Left colon (tissue), 2 donors: ENCODE measurements at regions not wholly inside any gene's neighbourhood (a gene's known extent, or its start where the extent isn't known, plus 50 kb on each side); places are given as distances from the start of the nearest gene placed in this dataset.
"Not testable (repeated sequence)": the region's sequence is repeated elsewhere in the genome, so short reads cannot be mapped to it uniquely, and the experiment has no call there.

Experiments used
- ATAC-seq: fragments of 200-7000 bp; cut with Tn5 transposase; one replicate; pipeline ENCODE4 v1.9.1; 2020; ENCODE audit warnings: mild to moderate bottlenecking, moderate library complexity
- DNase-seq, 2 donors: peaks; one replicate each; pipeline ENCODE4 v3.0.0-alpha.2; 2020
- intact Hi-C, 2 donors: fragments of 100-400 bp; cut with DNase I in 1 of 2; cut with micrococcal nuclease in 1 of 2; formaldehyde crosslinking; loops; one replicate each; pipeline versions ENCODE4 v1.11.2 to v1.14.0; 2022; cut with DNase I, micrococcal nuclease
- donor health status: DM: no; HTN: no; CAD: no.
- donor health status: DM: yes; HTN: yes; CAD: no.

DNA sequence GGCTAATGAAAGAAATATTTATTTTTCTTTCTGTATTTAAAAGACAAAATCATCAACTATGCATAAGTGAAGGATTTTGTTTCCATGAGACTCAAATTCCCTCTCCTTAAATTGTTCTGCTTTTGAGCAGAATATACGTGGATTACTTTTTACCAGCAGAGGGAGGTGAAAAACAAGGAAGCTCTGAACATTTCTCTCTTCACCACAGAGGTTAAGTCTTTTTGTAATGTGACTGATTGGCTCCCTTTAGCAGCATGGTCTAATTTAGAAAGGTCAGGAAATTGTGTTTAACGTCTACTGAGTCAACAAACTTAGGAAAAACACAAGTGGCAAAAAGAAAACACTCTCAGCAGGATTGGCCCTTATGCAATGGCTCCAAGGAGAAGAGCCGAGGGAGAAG, 55.1 kb upstream of the F9 start:
- intact Hi-C loops = no loop called here
- ATAC-seq (no peak), DNase-seq (no peak)

DNA sequence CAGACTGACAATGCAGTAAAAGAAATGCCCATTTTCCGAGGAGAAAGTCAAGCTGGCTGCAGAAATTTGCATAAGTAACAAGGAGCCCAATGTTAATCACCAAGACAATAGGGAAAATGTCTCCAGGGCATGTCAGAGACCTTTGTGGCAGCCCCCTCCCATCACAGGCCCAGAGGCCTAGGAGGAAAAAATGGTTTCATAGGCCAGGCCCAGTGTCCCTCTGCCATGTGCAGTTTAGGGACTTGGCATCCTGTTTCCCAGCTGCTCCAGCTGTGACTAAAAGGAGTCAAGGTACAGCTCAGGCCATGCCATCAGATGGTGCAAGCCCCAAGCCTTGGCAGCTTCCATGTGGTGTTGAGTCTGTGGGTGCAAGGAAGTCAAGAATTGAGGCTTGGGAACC, 68.6 kb upstream of the F9 start:
- ATAC-seq, intact Hi-C loops, DNase-seq: not testable (repeated sequence)

DNA sequence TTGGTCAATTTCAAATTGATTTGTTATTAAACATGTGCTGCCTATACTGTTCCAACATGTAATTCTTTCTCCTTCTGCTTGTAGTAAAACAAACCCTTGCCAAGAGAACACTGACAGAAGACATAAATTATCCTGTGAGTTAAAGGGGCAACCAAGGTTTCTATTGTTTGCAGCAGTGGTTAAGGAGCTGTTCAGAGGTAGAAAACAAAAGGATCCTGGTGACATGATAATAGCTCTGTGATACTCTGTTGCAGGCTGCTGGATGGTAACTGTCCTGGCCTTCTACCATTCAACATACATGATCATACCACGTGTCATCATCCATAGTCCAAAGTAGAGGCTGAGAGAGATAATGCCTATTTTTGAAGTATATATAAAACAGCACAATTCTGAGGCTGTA, 75.8 kb upstream of the F9 start:
- intact Hi-C loops = no loop called here
- ATAC-seq (no peak), DNase-seq (no peak)

DNA sequence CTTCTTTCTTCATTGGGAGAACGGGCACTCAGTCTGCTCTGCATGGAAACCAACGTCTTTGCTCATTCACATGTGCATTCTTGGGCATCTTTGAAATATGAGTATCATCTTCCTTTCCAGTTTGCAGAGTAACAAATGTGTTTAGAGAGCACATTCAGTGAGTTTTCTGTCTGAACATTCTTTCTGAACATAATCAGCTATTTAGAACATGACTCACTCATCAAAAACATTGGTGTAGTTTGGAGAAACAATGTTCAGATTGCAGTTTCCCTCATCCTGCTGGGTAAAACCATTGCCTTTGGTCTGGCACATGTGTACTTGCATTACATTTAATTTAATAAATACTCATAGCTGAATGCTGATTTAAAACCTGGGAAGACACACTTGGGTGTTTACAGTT, 81.5 kb upstream of the F9 start:
- DNase-seq (no peak), ATAC-seq (no peak)
- intact Hi-C loops = no loop called here

DNA sequence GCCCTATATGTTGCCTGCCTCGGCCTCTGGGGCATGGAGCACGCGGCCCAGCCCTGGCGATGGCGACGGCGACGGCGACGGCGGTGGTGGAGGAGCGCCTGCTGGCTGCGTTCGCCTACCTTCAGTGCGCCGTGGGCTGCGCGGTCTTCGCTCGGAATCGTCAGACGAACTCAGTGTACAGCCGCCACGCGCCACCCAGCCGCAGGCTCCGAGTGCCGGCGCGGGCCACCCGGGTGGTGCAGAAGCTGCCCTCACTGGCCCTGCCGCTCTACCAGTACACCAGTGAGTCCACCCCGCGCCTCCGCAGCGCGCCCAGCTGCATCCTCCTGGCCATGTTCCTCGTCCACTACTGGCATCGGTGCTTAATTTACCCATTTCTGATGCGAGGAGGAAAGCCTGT, 83.7 kb upstream of the F9 start:
- intact Hi-C loops = no loop called here
- no peak for DNase-seq
- ATAC-seq = no peak

DNA sequence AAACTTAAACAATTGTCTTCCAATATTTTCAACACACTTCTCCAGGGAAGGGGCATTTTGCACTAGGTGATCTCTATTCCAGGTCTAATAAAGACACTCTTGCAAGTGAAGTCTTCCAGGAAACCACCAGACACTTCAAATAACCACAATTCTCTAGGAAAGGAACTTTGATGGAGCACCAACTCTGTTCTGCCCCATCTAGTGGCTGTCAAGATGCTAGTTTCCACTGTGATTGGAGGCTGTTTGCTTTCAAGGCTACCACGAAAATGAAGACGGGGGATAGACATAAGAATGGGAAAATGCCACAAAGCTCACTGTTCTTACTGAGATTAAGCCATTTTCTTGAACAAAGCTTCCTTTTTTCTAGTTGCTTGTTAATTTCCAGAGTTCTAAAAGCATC, 100.6 kb upstream of the F9 start:
- intact Hi-C loops = no loop called here
- ATAC-seq (no peak), DNase-seq (no peak)

DNA sequence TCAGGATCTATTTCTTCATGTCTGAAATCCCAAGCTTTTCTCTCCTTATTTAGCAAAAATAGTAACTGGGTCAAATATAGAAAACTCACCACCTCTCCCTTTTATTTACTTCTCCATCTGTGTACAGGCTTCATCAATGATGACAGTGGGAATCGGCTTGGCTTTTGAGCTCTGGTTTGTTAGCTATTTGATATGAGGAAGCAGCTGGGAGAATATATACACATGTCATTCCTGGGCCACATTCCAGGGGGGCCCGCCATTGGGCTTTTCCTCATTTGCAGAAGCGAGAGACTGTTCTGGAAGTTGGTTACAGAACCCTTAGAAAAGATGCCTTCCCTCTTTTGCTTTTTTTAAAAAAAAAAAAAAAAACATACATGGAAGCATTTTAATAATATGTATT, 107.4 kb upstream of the F9 start:
- DNase-seq (no peak), ATAC-seq (no peak)
- intact Hi-C loops = no loop called here

DNA sequence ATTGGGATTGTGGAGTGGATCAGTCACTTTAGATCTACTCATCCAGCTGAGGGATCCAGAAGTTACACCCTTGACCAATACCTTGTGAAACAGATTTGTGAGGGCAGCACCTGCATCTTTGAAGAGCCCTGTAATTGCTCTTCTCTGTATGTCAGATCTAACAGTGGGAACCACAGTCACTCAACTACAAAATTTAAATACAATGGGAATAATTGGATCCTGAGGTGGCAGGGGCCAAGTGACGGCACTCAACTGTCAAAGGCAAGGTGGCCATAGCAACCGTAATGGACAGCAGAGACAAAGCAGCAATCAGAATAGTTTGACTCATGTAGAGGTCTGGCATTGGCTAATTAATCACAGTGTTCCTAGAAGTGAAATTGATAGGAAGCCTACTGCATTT, 132.3 kb upstream of the F9 start:
- ATAC-seq, intact Hi-C loops, DNase-seq: not testable (repeated sequence)

DNA sequence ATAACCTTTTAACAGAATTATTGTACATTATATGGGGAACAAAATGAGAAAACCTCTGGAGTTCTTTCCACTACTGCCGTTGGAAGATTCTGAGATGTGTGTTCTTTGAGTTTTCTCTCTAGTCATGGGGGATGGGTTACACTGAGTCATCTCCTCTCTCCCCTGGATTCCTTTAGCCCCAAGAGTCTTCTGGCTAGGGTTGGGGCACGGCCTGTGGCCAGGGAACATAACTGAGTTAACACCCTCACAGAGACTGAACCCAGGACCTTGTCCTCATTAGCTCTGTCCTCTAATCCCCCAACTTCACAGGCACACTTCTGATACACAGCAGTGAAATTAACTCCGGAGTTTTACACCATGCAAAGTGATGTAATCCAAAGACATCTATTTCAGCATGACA, 142.3 kb upstream of the F9 start:
- DNase-seq (no peak), ATAC-seq (no peak)
- intact Hi-C loops = no loop called here

DNA sequence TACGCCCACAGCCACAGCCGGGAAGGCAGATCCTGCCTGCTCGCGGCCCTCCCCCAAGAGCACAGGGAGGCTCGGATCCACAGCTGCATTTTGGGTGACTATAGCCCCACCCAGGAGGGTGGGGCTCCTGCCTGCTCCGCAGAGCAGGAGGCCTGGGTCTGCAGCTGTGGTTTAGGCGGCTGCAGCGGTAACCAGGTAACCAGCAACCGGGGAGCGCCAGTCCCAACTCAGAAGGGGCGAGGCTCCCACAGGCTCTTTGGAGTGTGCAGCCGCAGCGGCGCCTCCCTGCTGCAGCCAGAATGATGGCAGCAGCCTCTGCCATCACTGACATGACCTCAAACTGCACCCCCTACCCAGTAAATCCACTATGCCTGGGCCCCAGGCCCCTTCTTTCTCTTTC, 148.0 kb upstream of the F9 start:
- DNase-seq (no peak), ATAC-seq (no peak)
- intact Hi-C loops = no loop called here

DNA sequence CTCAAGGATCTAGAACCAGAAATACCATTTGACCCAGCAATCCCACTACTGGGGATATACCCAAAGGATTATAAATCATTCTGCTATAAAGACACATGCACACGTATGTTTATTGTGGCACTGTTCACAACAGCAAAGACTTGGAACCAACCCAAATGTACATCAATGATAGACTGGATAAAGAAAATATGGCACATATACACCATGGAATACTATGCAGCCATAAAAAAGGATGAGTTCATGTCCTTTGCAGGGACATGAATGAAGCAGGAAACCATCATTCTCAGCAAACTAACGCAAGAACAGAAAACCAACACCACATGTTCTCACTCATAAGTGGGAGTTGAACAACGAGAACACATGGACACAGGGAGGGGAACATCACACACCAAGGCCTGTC, 154.0 kb upstream of the F9 start:
- DNase-seq, intact Hi-C loops, ATAC-seq: not testable (repeated sequence)

DNA sequence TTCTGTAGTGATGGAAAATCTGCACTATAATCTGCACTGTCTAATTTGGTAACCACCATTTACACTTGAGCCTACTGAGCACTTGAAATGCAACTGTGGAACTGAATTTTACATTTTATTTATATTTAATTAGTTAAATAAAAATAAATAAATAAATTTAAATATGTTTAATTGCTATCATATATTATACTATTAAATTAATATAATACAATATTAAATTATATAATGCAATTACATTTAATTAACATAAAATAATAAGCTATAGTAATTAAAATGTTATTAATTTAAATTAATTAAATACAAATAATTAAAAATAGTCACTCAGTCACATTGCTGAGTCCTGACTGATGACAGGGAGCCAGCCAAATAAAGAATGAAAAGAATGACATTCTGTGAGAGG, 170.2 kb upstream of the F9 start:
- no peak for DNase-seq
- intact Hi-C loops = no loop called here
- no peak for ATAC-seq

DNA sequence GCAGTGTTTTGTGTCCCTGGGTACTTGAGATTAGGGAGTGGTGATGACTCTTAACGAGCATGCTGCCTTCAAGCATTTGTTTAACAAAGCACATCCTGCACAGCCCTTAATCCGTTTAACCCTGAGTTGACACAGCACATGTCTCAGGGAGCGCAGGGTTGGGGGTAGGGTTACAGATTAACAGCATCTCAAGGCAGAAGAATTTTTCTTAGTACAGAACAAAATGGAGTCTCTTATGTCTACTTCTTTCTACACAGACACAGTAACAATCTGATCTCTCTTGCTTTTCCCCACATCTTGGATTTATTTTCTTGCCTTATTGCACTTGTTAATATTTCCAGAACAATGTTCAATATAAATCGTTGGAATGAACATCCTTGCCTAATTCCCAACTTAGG, 187.9 kb upstream of the F9 start:
- ATAC-seq, intact Hi-C loops, DNase-seq: not testable (repeated sequence)

DNA sequence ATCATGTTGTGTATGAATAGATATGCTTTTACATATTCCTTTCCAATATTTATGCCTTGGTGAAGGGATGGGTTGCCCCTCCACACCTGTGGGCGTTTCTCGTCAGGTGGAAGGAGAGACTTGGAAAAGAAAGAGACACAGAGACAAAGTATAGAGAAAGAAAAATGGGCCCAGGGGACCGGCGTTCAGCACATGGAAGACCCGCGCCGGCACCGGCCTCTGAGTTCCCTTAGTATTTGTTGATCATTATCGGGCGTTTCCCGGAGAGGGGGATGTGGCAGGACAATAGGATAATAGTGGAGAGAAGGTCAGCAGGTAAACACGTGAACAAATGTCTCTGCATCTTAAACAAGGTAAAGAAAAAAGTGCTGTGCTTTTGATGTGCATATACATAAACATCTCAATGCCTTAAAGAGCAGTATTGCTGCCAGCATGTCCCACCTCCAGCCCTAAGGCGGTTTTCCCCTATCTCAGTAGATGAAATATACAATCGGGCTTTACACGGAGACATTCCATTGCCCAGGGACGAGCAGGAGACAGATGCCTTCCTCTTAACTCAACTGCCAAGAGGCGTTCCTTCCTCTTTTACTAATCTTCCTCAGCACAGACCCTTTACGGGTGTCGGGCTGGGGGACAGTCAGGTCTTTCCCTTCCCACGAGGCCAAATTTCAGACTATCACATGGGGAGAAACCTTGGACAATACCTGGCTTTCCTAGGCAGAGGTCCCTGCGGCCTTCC, 188.5 kb upstream of the F9 start:
- ATAC-seq, DNase-seq, intact Hi-C loops: not testable (repeated sequence)

DNA sequence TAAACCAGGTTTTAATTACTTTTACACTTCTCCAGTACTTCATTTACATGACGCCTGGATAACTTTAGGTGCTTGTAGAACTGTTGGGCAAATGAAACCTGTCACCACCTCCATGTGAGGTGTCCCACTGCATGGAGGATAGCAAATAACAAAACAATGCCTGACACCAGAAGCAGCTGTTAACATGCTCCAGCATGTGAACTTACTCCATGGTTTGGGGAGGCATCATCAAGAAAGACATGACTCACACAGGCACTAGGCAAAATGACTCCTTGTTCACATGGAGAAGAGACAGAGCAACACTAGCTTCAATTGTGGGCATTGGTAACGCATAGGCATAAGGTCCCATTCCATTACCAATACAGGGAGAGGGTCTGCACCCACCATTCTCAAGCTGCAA, 198.1 kb upstream of the F9 start:
- intact Hi-C loops = no loop called here

DNA sequence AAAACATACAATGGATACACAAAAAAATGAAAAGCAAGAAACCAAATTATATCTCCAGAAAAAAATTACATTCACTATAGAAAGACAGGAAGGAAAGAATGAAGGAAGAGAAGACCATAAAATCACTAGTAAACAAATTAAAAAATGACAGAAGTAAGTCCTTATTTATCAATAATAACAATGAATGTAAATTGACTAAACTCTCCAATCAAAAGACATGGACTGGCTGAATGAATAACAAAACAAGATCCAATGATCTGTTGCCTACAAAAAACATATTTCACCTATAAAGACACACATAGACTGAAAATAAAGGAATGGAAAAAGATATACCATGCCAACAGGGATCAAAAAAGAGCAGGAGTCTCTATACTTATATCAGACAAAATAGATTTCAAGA, 203.2 kb upstream of the F9 start:
- intact Hi-C loops = no loop called here
- DNase-seq (no peak), ATAC-seq (no peak)

More for the DNA sequence above, 198.1 kb upstream of the F9 start:
- DNase-seq (no peak), ATAC-seq (no peak)

DNA sequence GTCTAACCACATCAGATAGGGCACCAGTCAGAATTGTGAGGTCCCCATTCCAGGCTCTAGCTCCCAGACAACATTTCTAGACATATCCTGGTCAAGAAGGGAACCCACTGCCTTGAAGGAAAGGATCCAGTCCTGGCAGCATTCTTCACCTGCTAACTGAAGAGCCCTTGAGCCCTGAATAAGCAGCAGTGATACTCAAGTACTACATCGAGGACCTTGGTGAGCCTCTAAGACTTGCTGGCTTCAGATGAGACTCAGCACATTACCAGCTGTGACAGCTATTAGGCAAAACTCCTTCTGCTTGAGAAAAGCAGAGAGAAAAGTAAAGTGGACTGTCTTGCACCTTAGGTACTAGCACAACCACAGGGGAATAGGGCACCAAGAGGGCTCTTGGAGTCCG, 205.8 kb upstream of the F9 start:
- DNase-seq = no peak
- intact Hi-C loops = no loop called here
- ATAC-seq = no peak

DNA sequence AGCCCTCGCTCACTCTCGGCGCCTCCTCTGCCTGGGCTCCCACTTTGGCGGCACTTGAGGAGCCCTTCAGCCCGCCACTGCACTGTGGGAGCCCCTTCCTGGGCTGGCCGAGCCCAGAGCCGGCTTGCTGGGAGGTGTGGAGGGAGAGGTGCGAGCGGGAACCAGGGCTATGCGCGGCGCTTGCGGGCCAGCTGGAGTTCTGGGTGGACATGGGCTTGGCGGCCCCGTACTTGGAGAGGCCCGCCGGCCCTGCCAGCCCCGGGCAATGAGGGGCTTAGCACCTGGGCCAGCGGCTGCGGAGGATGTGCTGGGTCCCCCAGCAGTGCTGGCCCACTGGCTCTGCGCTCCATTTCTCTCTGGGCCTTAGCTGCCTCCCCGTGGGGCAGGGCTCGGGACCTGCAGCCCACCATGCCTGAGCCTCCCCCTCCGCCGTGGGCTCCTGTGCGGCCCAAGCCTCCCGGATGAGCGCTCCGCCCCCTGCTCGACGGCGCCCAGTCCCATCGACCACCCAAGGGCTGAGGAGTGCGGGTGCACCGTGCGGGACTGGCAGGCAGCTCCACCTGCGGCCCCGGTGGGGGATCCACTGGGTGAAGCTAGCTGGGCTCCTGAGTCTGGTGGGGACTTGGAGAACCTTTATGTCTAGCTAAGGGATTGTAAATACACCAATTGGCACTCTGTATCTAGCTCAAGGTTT, 209.7 kb upstream of the F9 start:
- ATAC-seq, intact Hi-C loops, DNase-seq: not testable (repeated sequence)

DNA sequence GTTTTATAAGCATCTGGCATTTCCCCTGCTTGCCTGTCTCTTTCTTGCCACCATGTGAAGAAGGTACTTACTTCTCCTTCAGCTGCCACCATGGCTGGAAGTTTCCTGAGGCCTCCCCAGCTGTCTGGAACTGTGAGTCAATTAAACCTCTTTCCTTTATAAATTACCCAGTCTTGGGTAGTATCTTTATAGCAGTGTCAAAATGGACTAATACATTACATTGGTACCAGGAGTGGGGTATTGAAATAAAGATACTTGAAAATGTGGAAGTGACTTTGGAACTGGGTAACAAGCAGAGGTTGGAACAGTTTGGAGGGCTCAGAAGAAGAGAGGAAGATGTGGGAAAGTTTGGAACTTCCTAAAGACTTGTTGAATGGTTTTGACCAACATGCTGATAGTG, 223.9 kb upstream of the F9 start:
- ATAC-seq, intact Hi-C loops, DNase-seq: not testable (repeated sequence)

DNA sequence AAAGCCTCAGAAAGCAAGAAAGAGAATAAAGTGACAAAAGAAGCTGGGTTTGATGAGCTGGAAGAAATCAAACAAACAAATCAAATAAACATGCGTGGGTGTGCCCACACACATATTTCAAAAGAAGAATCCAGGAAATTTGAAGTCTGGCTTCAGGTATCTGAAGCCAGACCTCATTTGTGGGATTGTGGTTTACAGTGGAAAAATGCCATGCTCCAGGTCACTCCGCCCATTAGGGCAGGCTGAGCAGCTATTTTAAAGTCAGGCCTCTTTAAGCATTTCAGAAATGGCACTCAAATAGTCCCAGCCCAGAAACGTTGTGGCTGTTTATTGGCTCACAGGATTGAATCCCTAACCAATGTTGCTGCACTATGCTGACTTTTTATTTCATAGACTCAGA, 226.1 kb upstream of the F9 start:
- intact Hi-C loops = no loop called here
- DNase-seq (no peak), ATAC-seq (no peak)

DNA sequence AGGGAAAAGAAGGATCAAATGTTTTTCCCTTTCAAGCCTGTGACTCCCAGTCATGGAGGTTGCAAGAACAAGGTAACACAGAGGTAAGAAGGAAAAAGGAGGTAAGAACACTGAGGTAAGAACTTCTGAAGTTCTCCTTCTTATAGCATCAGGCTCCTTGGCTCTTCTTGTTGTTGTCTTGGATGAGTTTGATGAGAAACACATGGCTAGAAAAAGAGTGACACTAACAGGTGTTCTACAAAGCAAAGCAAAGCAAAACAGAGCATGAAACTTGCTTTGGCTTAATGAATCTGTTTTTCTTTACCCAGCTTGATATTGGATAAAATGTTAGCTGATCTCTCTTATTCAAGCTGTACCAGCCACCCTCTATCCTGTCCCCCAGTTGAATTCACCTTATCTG, 231.2 kb upstream of the F9 start:
- ATAC-seq (no peak), DNase-seq (no peak)
- intact Hi-C loops = no loop called here
